ENCODE measurements at regions not wholly inside any gene's neighbourhood (a gene's known extent, or its start where the extent isn't known, plus 50 kb on each side); places are given as distances from the start of the nearest gene placed in this dataset.
A peak's percentile ranks its signal among the peaks of the same experiment; 100 is the strongest.

DNA sequence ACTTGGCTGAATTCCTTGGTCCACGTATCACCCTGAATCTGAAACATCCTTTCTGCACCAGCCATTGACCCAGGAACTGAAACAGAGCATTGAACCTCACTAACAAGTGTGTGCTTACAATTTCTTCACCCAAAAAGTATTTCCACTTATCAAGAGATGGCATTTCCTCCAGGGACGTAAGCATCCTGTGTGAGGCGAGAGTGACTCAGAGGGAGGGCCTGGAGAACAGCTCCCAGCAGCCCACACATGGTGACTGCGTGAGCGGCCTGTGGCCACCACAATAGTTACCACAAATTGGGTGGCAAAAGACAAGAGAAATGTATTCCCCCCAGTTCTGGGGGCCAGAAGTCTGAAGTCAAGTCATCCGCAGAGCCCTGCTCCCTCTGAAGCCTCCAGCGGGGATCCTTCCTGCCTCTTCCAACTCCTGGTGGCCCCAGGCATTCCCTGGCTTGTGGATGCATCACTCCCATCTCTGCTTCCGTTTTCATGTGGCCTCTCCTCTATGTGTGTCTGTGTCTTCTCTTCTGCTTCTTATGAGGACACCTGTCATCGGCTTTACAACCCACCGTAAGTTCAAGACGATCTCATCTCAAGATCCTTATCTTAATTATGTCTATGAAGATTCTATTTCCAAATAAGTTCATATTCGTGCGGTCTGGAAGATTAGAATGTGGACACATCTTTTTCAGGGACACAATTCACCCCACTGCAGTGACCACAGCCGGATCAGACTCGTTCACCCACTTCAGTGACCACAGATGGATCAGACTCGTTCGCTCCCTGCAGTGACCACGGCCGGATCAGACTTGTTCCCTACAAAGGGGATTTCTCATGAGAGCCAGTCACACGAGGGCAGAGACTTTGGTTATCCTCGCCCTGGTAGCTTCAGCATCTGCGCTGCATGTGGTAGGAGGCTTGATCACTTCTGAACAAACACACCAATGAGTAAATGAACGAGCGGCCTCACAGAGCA is 122.6 kb upstream of the FOXF1 start:
- no peak overlapping the region for H3K27ac Mint-ChIP-seq
- peaks cover 25 to 48% (median 44%) of the 10 kb centered on the region in 3 donors for H3K27me3 Mint-ChIP-seq
- ATAC-seq (ENCODE audit: low read depth in 2 of 2) (no peak), DNase-seq (no peak)
- H3K36me3 Mint-ChIP-seq = no peaks in the 10 kb centered on the region
- peaks cover 0 to 5% (median 0%) of the 10 kb centered on the region in 3 donors for H3K4me1 Mint-ChIP-seq
- H3K9me3 Mint-ChIP-seq = peaks cover 0 to 5% (median 2%) of the 10 kb centered on the region in 7 donors
- no peak overlapping the region for H3K4me3 Mint-ChIP-seq

DNA sequence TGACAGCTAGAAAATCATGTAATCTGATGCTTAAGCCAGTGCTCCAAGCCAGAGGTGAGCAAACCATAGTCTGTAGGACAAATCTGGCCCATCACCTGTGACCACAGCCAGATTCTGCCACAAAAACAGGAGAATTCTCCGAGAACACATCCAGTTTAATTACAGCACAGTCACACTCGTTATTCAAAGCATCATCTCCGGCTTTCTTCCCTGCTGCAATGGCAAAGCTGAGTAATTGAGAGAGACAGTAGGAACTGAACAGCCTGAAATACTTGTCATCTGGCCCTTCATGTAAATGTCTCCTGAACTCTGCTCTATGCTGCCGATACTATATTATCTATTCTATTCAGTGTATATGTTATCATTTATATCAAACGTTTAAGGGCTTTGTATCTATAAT is 121.4 kb upstream of the FOXF1 start:
- Mint-ChIP-seq H3K36me3 (no peaks in the 10 kb centered on the region), H3K9me3 (peaks cover 0 to 2% (median 0%) of the 10 kb centered on the region in 7 donors), H3K27ac (peak overlapping the region in 1 of 6 donors; percentile 29), H3K4me3 (no peak overlapping the region), H3K4me1 (no peaks in the 10 kb centered on the region), H3K27me3 (peaks cover 18 to 36% (median 31%) of the 10 kb centered on the region in 3 donors)
- DNase-seq (no peak), ATAC-seq (ENCODE audit: low read depth in 2 of 2) (no peak)

DNA sequence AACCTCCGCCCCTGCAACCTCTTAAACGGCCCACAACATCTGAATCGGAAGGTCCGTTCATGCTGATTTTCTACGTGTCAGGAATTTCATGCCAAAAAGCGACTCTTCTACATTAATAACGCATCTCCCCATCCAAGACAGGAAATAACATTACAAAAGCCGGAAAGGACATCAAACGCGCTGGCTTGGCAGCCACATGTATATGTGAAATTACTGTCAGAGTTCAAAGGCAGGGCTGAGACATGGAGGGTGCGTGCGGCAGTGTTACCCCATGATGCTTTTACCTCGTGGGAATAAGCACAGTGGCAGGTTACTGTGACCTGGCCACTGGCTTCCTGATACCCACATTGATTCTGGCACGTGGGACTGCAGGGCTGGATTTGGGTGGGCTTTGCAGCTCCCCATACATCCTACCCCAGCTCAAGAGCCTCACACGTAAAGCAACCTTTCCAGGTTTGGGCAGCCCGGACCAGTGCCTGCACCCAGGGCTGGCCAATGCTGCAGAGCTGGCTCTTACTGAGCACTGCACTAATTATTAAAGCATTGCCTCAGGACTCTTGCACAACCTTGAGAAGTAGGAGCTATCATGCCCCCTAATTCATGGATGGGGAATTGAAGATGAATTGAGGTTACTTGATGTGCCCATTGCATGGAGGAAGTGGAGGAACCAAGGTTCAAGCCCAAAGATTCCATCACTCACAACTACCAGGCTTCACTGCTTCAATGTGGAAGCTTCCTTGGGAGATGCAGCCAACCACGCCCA is 120.6 kb upstream of the FOXF1 start:
- no peaks in the 10 kb centered on the region for H3K4me1 Mint-ChIP-seq
- H3K27me3 Mint-ChIP-seq = peaks cover 10 to 28% (median 24%) of the 10 kb centered on the region in 3 donors
- no peak for DNase-seq
- H3K36me3 Mint-ChIP-seq = no peaks in the 10 kb centered on the region
- no peak for ATAC-seq (ENCODE audit: low read depth in 2 of 2)
- H3K4me3 Mint-ChIP-seq = no peak overlapping the region
- H3K27ac Mint-ChIP-seq = no peak overlapping the region
- H3K9me3 Mint-ChIP-seq = peaks cover 0 to 2% (median 0%) of the 10 kb centered on the region in 7 donors

DNA sequence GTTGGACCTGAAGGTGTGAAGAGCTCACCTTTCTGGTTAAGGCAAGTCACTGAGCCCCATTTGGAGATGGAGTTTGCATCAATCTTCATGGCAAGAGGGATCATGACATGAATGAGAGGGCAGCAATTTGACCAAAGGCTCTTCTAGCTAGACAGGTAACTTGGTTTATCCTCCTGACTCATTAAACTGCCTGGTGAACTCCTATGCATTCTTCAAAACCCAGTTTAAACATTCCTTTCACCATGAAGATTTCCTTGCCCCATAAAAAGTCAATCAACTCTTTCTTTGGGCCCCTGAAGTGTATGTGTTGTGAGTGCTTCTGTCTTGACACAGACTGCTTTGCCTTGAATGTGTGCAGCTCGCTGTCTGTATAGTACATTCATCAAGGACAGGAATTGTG is 120.0 kb upstream of the FOXF1 start:
- H3K27ac Mint-ChIP-seq = no peak overlapping the region
- H3K27me3 Mint-ChIP-seq = peaks cover 10 to 25% (median 18%) of the 10 kb centered on the region in 3 donors
- no peaks in the 10 kb centered on the region for H3K4me1 Mint-ChIP-seq
- peaks cover 0 to 2% (median 0%) of the 10 kb centered on the region in 7 donors for H3K9me3 Mint-ChIP-seq
- no peaks in the 10 kb centered on the region for H3K36me3 Mint-ChIP-seq
- no peak for DNase-seq
- no peak for ATAC-seq (ENCODE audit: low read depth in 2 of 2)
- H3K4me3 Mint-ChIP-seq = no peak overlapping the region

DNA sequence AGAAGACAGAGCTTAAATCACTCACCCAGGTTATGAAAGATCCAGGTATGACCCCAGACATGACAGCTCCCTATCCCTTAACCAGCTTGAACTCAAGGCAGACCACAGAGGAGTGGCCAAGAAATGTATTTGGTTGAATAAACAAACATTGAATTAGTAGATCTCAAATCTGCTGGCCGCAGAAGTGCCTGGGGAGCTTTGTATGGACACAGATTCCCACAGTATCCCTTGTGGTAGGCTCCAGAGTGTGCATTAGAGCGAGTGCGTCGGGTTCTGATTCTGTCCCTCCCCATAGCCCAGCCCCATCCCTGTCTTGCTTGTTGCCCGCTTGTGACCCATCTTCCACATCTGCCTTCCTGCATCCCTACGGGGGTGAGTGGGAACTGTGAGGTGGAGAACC is 118.8 kb upstream of the FOXF1 start:
- DNase-seq (no peak), ATAC-seq (ENCODE audit: low read depth in 2 of 2) (no peak)

DNA sequence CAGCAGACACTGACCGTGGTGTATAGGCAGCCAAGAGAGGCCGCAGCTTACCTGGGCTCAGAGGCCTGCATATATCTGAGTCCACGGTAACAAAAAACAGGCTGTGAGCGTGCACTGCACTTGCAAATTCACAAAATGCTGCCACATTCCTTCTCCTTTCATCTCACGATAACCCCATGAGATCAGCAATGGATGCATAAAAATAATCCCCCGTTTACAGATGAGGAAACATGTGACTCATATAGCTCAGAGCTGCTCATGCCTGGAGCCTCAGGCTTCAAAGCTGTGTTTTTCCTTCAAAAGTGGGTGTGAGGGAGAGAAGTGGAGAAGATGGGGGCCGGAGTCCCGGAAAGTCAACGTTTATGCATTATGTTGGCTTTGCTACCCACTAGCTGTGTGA is 118.3 kb upstream of the FOXF1 start:
- no peak for ATAC-seq (ENCODE audit: low read depth in 2 of 2)
- Mint-ChIP-seq H3K9me3 (peaks cover 0 to 2% (median 0%) of the 10 kb centered on the region in 7 donors), H3K27ac (no peak overlapping the region), H3K36me3 (no peaks in the 10 kb centered on the region), H3K4me1 (no peaks in the 10 kb centered on the region), H3K27me3 (peaks cover 4 to 17% (median 15%) of the 10 kb centered on the region in 3 donors), H3K4me3 (no peak overlapping the region)
- DNase-seq = no peak

More for the DNA sequence above, 118.8 kb upstream of the FOXF1 start:
- Mint-ChIP-seq H3K4me3 (no peak overlapping the region), H3K4me1 (no peaks in the 10 kb centered on the region), H3K36me3 (no peaks in the 10 kb centered on the region), H3K27me3 (peaks cover 4 to 17% (median 16%) of the 10 kb centered on the region in 3 donors), H3K27ac (no peak overlapping the region), H3K9me3 (peaks cover 0 to 2% (median 0%) of the 10 kb centered on the region in 7 donors)

DNA sequence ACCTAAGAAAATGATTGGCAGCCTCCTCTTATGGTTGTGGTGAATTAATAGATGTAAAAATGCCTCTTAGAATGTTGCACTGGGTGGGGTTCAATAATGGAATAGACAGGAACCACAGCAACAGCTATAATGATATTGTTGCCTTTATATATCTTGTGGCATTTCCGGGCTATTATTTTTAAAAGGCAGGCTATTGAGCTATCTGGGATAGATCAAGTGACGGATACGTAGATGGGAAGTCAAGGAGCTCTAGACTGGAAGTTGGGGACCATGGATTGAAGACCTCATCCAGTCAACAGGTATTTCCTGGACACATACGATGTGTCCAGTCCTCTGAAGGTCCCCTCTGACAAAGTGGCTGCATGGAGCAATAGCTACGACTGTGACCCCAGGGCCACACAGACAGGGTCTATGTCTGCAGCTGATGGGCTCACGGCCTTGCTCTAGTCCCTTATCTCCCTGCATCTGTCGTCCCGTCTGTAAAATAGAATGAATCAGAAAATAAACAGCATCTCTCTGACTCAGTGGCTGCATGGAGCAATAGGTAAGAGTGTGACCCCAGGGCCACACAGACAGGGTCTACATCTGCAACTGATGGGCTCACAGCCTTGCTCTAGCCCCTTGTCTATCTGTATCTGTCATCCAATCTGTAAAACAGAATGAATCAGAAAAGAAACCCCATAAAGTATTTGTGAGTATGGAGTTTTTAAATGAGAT is 117.7 kb upstream of the FOXF1 start:
- ATAC-seq (ENCODE audit: low read depth in 2 of 2) (no peak), DNase-seq (no peak)
- H3K9me3 Mint-ChIP-seq = peaks cover 0 to 2% (median 0%) of the 10 kb centered on the region in 7 donors
- no peak overlapping the region for H3K27ac Mint-ChIP-seq
- H3K36me3 Mint-ChIP-seq = no peaks in the 10 kb centered on the region
- H3K4me3 Mint-ChIP-seq = no peak overlapping the region
- H3K4me1 Mint-ChIP-seq = no peaks in the 10 kb centered on the region
- peaks cover 4 to 15% (median 14%) of the 10 kb centered on the region in 3 donors for H3K27me3 Mint-ChIP-seq

DNA sequence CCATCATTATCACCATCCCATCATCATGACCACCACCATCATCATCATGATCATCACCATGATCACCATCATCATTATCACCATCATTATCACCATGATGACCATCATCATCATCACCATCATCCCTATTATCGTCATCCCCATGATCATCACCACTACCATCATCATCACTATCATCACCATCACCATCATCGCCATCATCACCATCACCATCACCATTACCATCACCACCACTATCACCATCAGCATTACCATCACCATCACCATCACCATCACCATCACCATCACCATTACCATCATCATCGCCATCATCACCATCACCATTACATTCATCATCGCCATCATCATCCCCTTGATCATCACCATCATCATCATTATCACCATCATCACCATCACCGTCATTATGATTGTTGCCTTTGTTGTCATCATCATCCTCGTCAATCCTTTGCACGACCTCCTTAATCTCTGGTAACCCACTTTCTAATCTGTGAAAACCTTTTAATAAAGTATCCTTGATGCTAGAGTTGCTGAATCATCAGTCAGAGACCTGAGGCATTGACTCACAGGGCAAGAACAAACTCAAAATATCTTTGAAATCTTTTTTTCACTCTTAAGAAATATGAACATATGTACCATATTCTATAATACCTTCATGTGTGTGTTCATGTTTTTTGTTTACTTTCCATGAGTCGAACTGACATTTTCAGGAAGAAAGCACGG is 116.3 kb upstream of the FOXF1 start:
- peaks cover under 1 to 13% (median 8%) of the 10 kb centered on the region in 3 donors for H3K27me3 Mint-ChIP-seq

DNA sequence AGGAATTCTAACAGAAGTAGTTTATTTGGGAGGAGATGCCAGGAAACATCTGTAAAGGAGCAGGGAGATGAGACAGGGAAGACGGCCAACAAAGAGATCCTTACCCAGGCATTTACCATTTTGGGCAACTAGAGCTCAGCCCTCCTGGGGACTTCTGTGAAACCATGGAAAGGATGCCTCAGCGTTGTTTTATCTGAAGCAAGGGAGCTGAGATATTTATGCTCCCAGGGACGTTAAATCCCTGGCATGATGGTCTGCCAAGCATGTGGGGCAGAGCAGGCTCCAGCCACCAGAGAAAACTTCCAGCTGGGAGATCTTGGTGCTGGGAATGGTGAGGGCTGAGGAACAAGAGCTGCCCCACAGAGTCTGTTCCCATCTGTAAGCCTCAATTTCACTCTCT is 114.8 kb upstream of the FOXF1 start:
- Mint-ChIP-seq H3K27me3 (peaks cover 0 to 13% (median 8%) of the 10 kb centered on the region in 3 donors), H3K36me3 (no peaks in the 10 kb centered on the region), H3K27ac (no peak overlapping the region), H3K4me1 (no peaks in the 10 kb centered on the region), H3K4me3 (no peak overlapping the region), H3K9me3 (peaks cover 0 to 3% (median 0%) of the 10 kb centered on the region in 7 donors)
- ATAC-seq (ENCODE audit: low read depth in 2 of 2) (no peak), DNase-seq (no peak)

More for the DNA sequence above, 116.3 kb upstream of the FOXF1 start:
- no peak overlapping the region for H3K4me3 Mint-ChIP-seq
- no peaks in the 10 kb centered on the region for H3K4me1 Mint-ChIP-seq
- no peaks in the 10 kb centered on the region for H3K9me3 Mint-ChIP-seq
- DNase-seq = no peak
- H3K27ac Mint-ChIP-seq = no peak overlapping the region
- H3K36me3 Mint-ChIP-seq = no peaks in the 10 kb centered on the region
- no peak for ATAC-seq (ENCODE audit: low read depth in 2 of 2)

DNA sequence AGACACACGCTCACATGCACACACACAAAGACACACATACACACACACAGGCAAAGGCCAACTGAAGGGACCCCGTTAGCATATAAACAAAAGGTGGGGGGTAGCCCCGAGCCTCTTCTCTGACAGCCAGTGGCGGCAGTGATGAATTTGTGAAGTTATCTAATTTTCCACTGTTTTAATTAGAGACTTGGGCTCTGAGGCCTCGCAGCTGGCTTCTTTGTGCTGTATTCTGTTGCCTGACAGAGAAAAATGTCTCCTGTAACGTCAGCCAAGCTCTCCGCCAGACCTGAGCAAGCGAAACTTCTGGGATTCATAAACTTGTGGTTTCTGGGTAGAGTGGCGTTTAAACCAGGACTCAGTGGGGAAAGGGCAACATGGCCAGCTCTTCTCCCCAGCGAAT is 113.9 kb upstream of the FOXF1 start:
- H3K27ac Mint-ChIP-seq = peak overlapping the region in 1 of 6 donors; percentile 15
- peaks cover 3 to 10% (median 8%) of the 10 kb centered on the region in 3 donors for H3K27me3 Mint-ChIP-seq
- no peak for DNase-seq
- peaks cover 0 to 3% (median 0%) of the 10 kb centered on the region in 7 donors for H3K9me3 Mint-ChIP-seq
- H3K36me3 Mint-ChIP-seq = no peaks in the 10 kb centered on the region
- no peak for ATAC-seq (ENCODE audit: low read depth in 2 of 2)
- no peaks in the 10 kb centered on the region for H3K4me1 Mint-ChIP-seq
- H3K4me3 Mint-ChIP-seq = no peak overlapping the region

DNA sequence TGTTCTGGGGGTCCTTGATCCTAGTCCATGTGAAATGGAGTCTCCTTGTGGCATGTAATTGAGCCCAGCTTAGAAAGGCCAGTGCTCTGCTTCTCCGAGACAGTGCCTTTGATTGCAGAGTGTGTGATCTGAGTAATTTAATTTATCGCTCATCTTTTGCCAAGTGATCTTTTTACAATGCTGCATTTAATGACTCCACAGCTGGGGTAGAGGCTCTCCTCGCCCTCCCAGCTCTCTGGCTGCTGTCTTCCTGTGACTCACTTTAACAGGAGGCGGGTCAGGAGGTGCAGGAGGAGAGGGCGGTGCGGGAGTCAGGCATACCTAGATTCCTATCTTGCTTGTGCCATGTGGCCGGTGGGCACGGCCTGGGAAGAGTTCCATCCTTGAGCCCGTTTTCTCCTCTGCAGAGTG is 113.4 kb upstream of the FOXF1 start:
- Mint-ChIP-seq H3K4me1 (no peaks in the 10 kb centered on the region), H3K36me3 (no peaks in the 10 kb centered on the region), H3K27ac (no peak overlapping the region), H3K9me3 (peaks cover 0 to 4% (median 0%) of the 10 kb centered on the region in 7 donors), H3K4me3 (peak overlapping the region in 1 of 8 donors; percentile 48), H3K27me3 (peaks cover 8 to 13% (median 8%) of the 10 kb centered on the region in 3 donors)
- ATAC-seq (ENCODE audit: low read depth in 2 of 2) (no peak), DNase-seq (no peak)

DNA sequence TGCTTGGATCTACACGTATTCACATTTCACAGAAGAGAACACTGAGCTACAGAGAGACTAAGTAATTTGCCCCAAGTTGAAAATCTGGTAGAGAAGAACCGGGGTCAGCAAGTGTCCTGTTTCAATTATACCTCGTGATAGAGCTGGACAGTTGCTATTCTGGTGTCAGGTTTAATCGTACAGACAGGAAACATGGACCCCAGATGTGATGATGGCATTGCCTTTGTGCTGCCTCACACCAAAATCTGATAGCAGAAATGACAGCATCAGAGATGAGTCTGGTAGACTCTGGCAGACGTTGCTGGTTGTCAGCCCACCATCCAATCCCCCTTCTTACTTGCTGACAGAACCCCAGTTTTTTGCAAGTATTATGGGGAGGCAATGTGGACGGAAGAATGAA is 112.1 kb upstream of the FOXF1 start:
- no peaks in the 10 kb centered on the region for H3K4me1 Mint-ChIP-seq
- H3K27me3 Mint-ChIP-seq = peaks cover 8 to 13% (median 12%) of the 10 kb centered on the region in 3 donors
- H3K4me3 Mint-ChIP-seq = no peak overlapping the region
- DNase-seq (no peak), ATAC-seq (ENCODE audit: low read depth in 2 of 2) (no peak)
- peaks cover 0 to 4% (median 0%) of the 10 kb centered on the region in 7 donors for H3K9me3 Mint-ChIP-seq
- no peak overlapping the region for H3K27ac Mint-ChIP-seq
- H3K36me3 Mint-ChIP-seq = no peaks in the 10 kb centered on the region

All from naive B cell (primary cell).